CD4-positive, CD25-positive, alpha-beta regulatory T cell (primary cell): ENCODE measurements at regions not wholly inside any gene's neighbourhood (a gene's known extent, or its start where the extent isn't known, plus 50 kb on each side); places are given as distances from the start of the nearest gene placed in this dataset.

Source experiments
- ATAC-seq, 2 donors: fragments of 150-1000 bp; cut with Tn5 transposase; one replicate each; pipeline ENCODE4 v1.10.0; 2021; ENCODE audit warnings: low read depth in 2 of 2, moderate number of reproducible peaks in 2 of 2, moderate library complexity in 1 of 2
- DNase-seq, 3 donors: peaks; one replicate each; pipeline versions ENCODE4 v3.0.0 to v3.0.0-alpha.2; 2012 to 2022; ENCODE audit warnings: mixed read lengths in 1 of 3
- H3K27ac ChIP-seq: one replicate; pipeline ENCODE4 v1.7.0; 2013; ENCODE audit warnings: mild to moderate bottlenecking, low read length; ENCODE audit not compliant: insufficient read depth, poor library complexity, severe bottlenecking
- H3K27me3 ChIP-seq: one replicate; pipeline ENCODE4 v1.7.0; 2013; ENCODE audit warnings: low read length; ENCODE audit not compliant: control insufficient read depth, insufficient read depth
- H3K36me3 ChIP-seq: one replicate; pipeline ENCODE4 v1.7.0; 2013; ENCODE audit warnings: mild to moderate bottlenecking, low read length, moderate library complexity; ENCODE audit not compliant: control insufficient read depth, insufficient read depth
- H3K4me1 ChIP-seq: 2 replicates; pipeline ENCODE4 v1.7.0; 2013; ENCODE audit warnings: mild to moderate bottlenecking, low read length; ENCODE audit not compliant: insufficient read depth, control insufficient read depth, poor library complexity, severe bottlenecking
- H3K4me3 ChIP-seq: one replicate; pipeline ENCODE4 v1.7.0; 2013; ENCODE audit warnings: low read depth, mild to moderate bottlenecking, low read length, moderate library complexity
- H3K9me3 ChIP-seq, 2 experiments: 1 replicate in 1 of 2; 2 replicates in 1 of 2; pipeline ENCODE4 v1.7.0; 2013; ENCODE audit warnings: low read length in 2 of 2, mild to moderate bottlenecking in 1 of 2, moderate library complexity in 1 of 2; ENCODE audit not compliant: control insufficient read depth in 2 of 2
- H3K27ac Mint-ChIP-seq, 3 donors: one replicate each; pipeline ENCODE4 v1.8.0; 2020 to 2022; ENCODE audit warnings: mild to moderate bottlenecking in 3 of 3, mixed read lengths in 3 of 3, moderate library complexity in 2 of 3
- H3K27me3 Mint-ChIP-seq: one replicate; pipeline ENCODE4 v1.8.0; 2022; ENCODE audit warnings: mild to moderate bottlenecking, mixed read lengths
- H3K36me3 Mint-ChIP-seq: one replicate; pipeline ENCODE4 v1.8.0; 2020; ENCODE audit warnings: mixed read lengths
- H3K4me1 Mint-ChIP-seq, 4 donors: one replicate each; pipeline ENCODE4 v1.8.0; 2020 to 2022; ENCODE audit warnings: mixed read lengths in 4 of 4, mild to moderate bottlenecking in 1 of 4
- H3K4me3 Mint-ChIP-seq, 4 donors: one replicate each; pipeline ENCODE4 v1.8.0; 2020 to 2022; ENCODE audit warnings: mild to moderate bottlenecking in 4 of 4, mixed read lengths in 4 of 4, moderate library complexity in 3 of 4
- H3K9me3 Mint-ChIP-seq, 7 donors: one replicate each; pipeline ENCODE4 v1.8.0; 2020 to 2022; ENCODE audit warnings: mixed read lengths in 7 of 7, mild to moderate bottlenecking in 3 of 7, moderate library complexity in 2 of 7

DNA sequence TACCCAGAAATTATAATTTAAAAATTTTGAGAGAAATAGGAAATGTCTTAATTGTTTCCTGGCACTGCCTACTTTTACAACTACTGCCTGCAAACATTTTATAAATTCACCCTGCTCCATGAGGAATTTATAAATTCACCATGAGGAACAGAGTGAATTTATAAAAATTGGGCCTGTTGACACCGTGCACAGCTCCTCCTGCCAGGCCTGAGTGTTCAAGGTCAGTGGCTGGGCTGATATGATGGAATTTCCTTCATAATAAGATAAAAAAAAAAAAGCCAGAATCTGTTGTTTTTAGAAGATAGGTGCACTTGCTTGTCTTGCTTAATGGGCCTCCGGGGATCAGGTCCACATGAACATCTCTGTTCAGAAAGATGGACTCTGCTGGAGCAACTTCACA is 151.7 kb upstream of the RASGEF1B start:
- Mint-ChIP-seq H3K36me3 (no peaks in the 10 kb centered on the region), H3K4me1 (peaks cover 0 to 2% (median 0%) of the 10 kb centered on the region in 4 donors), H3K27me3 (peaks cover 9% of the 10 kb centered on the region), H3K4me3 (no peak overlapping the region), H3K27ac (no peak overlapping the region), H3K9me3 (peaks cover 0 to 4% (median 0%) of the 10 kb centered on the region in 7 donors)
- no peak for ATAC-seq
- no peak overlapping the region for H3K4me3 ChIP-seq
- DNase-seq: no peak
- no peaks in the 10 kb centered on the region for H3K27me3 ChIP-seq
- no peaks in the 10 kb centered on the region for H3K9me3 ChIP-seq
- no peaks in the 10 kb centered on the region for H3K36me3 ChIP-seq
- H3K4me1 ChIP-seq: no peaks in the 10 kb centered on the region
- H3K27ac ChIP-seq: no peak overlapping the region

DNA sequence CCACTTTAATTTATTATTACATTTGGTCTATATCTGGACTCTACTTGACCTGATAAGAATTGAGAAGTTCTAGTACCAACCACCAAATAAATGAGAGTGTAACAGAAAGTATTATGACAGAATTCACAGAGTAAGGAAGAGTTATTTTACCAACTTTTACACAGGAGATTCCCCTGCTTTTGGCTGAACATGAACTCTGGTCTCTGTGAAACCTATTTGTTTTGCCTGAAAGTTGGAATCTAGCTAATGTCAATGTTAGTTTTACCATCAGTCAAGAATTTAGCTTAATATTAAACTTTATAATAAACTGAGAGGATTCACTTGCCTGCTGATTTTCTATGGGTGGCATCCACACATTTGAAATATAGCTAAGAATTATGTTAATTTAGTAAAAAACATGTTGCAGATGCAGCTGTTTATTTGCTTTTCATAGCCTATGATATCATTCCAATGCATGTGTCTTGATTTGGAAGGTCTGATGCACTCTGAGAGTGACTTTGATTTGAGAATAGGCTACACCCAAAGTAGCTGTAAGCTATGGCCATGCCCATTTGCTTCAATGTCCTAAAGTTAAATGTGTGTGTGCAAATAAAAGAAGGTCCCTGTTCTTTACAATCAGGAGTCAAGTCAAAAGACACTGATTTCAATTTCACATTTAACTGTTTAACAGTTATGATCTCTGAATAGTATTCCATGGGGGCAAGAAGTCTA is 150.9 kb upstream of the RASGEF1B start:
- H3K4me1 ChIP-seq: no peaks in the 10 kb centered on the region
- ATAC-seq (no peak), DNase-seq (no peak)
- no peak overlapping the region for H3K4me3 ChIP-seq
- H3K27ac ChIP-seq: no peak overlapping the region
- Mint-ChIP-seq H3K4me1 (peaks cover 0 to 2% (median 0%) of the 10 kb centered on the region in 4 donors), H3K9me3 (peaks cover 0 to 4% (median 0%) of the 10 kb centered on the region in 7 donors), H3K36me3 (no peaks in the 10 kb centered on the region), H3K27me3 (peaks cover 6% of the 10 kb centered on the region), H3K27ac (no peak overlapping the region), H3K4me3 (no peak overlapping the region)
- H3K27me3 ChIP-seq: no peaks in the 10 kb centered on the region
- no peaks in the 10 kb centered on the region for H3K9me3 ChIP-seq
- H3K36me3 ChIP-seq: no peaks in the 10 kb centered on the region

DNA sequence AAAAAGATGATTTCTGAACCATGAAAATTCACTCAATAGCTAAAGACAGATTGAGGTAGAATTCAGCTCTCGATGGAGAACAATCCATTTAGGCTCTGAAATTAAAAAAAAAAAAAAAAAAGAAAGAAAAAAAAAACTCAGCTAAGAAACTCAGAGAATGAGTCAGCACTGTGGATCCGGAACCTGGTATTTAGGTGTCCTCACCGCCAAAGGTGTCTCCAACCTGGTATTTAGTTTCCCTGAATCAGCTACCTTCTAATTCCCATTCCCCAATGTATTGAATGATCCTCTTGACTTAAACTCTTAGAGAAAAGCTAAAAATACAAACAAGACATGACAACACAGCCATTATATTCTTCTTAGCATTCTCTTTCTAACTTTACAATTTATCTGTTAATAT is 150.3 kb upstream of the RASGEF1B start:
- H3K4me1 ChIP-seq: no peaks in the 10 kb centered on the region
- Mint-ChIP-seq H3K27me3 (peaks cover 6% of the 10 kb centered on the region), H3K4me1 (peaks cover 0 to 2% (median under 1%) of the 10 kb centered on the region in 4 donors), H3K9me3 (peaks cover 0 to 4% (median 0%) of the 10 kb centered on the region in 7 donors), H3K27ac (no peak overlapping the region), H3K36me3 (no peaks in the 10 kb centered on the region), H3K4me3 (no peak overlapping the region)
- no peaks in the 10 kb centered on the region for H3K36me3 ChIP-seq
- DNase-seq: no peak
- H3K27ac ChIP-seq: no peak overlapping the region
- H3K27me3 ChIP-seq: no peaks in the 10 kb centered on the region
- no peak overlapping the region for H3K4me3 ChIP-seq
- H3K9me3 ChIP-seq: no peaks in the 10 kb centered on the region
- no peak for ATAC-seq

DNA sequence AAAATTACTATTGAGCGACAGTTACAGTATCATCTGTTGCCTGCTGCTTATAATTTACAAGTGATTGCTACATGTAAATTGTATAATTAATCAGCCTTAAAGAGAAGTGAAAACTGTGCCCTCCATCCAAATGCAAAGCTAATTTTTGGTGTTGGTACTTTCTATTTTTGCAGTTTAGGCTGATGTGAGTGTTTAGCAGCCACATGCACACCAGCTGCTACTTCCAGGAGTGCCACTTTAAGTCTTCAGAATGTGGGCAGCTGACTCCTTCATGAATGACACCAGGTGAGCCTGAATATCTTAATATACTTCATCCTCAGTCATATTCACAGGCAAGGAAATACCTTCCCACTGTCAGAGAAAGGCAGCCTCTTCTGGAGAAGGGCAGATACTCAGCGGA is 149.8 kb upstream of the RASGEF1B start:
- Mint-ChIP-seq H3K9me3 (peaks cover 0 to 4% (median 0%) of the 10 kb centered on the region in 7 donors), H3K27me3 (peaks cover 6% of the 10 kb centered on the region), H3K27ac (no peak overlapping the region), H3K4me3 (no peak overlapping the region), H3K4me1 (peaks cover 0 to 2% (median under 1%) of the 10 kb centered on the region in 4 donors), H3K36me3 (no peaks in the 10 kb centered on the region)
- Histone ChIP-seq H3K4me1 (no peaks in the 10 kb centered on the region), H3K36me3 (no peaks in the 10 kb centered on the region), H3K27ac (no peak overlapping the region), H3K27me3 (no peaks in the 10 kb centered on the region), H3K9me3 (no peaks in the 10 kb centered on the region), H3K4me3 (no peak overlapping the region)
- ATAC-seq (no peak), DNase-seq (no peak)

DNA sequence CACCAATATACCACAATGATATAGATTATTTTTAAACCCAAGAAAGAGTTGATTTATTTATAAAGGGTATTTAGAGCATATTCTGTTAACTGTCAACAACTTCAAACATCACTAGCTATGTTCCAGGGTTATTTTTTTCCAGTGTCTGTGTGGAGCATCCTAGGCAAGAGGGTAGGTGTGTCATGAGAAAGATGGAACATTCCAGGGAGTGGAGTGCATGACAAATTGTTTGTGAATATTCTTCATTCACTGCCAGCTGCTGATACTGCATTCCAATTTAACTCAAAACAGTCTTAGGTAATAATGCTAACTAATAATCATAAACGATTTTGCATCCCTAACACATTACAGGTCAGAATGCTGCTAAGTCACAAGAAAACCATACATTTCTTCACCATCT is 148.7 kb upstream of the RASGEF1B start:
- Histone ChIP-seq H3K27ac (no peak overlapping the region), H3K4me1 (no peaks in the 10 kb centered on the region), H3K4me3 (no peak overlapping the region), H3K9me3 (no peaks in the 10 kb centered on the region), H3K27me3 (no peaks in the 10 kb centered on the region), H3K36me3 (no peaks in the 10 kb centered on the region)
- ATAC-seq: no peak
- Mint-ChIP-seq H3K4me1 (peaks cover 0 to 2% (median under 1%) of the 10 kb centered on the region in 4 donors), H3K4me3 (no peak overlapping the region), H3K9me3 (peaks cover 0 to 4% (median 0%) of the 10 kb centered on the region in 7 donors), H3K36me3 (no peaks in the 10 kb centered on the region), H3K27me3 (peaks cover 6% of the 10 kb centered on the region), H3K27ac (no peak overlapping the region)
- no peak for DNase-seq

DNA sequence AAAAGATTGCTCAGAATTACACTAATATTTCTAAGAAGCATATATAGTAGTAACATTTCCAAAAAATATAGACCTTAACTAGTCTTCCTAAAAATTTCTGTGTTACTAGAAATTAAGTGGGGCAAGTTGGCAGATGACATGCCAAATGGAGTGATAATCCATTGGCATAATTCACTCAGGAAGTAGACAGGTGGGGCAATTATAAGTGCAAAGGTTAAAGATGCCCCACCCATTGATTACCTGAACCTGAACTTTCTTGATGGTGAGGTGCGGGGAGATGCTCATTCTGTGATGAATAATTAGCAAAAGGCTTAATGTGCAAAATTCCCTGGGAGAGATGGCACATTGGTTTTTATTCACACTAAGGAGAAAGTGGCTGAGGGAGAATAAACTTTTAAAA is 145.8 kb upstream of the RASGEF1B start:
- no peak for DNase-seq
- H3K4me3 ChIP-seq: no peak overlapping the region
- Mint-ChIP-seq H3K36me3 (no peaks in the 10 kb centered on the region), H3K27me3 (peaks cover 6% of the 10 kb centered on the region), H3K27ac (no peak overlapping the region), H3K9me3 (peaks cover 0 to 4% (median 0%) of the 10 kb centered on the region in 7 donors), H3K4me1 (peaks cover 0 to 2% (median 0%) of the 10 kb centered on the region in 4 donors), H3K4me3 (no peak overlapping the region)
- no peaks in the 10 kb centered on the region for H3K4me1 ChIP-seq
- H3K36me3 ChIP-seq: no peaks in the 10 kb centered on the region
- H3K9me3 ChIP-seq: no peaks in the 10 kb centered on the region
- no peak overlapping the region for H3K27ac ChIP-seq
- no peaks in the 10 kb centered on the region for H3K27me3 ChIP-seq
- no peak for ATAC-seq

DNA sequence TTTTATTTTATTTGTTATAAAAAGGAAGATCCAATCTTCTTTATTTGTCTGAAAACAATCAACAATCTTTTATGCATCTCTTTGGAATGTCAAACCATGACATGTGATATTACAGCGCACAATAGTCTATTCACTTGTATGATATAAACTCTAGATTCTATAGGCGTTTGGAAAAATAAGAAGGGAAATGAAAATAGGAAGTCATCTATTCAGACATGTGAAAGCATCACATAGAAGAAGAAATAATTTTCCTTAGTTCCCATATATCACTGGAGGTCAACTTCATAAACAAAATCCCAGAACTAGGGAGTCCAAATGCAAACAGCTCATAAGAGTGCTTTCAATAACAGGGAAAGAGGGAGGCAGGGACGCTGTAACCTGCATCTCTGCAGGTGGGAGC is 139.5 kb upstream of the RASGEF1B start:
- DNase-seq (no peak), ATAC-seq (no peak)
- Mint-ChIP-seq H3K36me3 (no peaks in the 10 kb centered on the region), H3K9me3 (peaks cover 0 to 3% (median 0%) of the 10 kb centered on the region in 7 donors), H3K27ac (no peak overlapping the region), H3K4me3 (no peak overlapping the region), H3K27me3 (no peaks in the 10 kb centered on the region), H3K4me1 (peaks cover 0 to 4% (median 0%) of the 10 kb centered on the region in 4 donors)
- Histone ChIP-seq H3K4me1 (no peaks in the 10 kb centered on the region), H3K27me3 (peaks cover 3% of the 10 kb centered on the region), H3K36me3 (no peaks in the 10 kb centered on the region), H3K27ac (no peak overlapping the region), H3K4me3 (no peak overlapping the region), H3K9me3 (no peaks in the 10 kb centered on the region)

DNA sequence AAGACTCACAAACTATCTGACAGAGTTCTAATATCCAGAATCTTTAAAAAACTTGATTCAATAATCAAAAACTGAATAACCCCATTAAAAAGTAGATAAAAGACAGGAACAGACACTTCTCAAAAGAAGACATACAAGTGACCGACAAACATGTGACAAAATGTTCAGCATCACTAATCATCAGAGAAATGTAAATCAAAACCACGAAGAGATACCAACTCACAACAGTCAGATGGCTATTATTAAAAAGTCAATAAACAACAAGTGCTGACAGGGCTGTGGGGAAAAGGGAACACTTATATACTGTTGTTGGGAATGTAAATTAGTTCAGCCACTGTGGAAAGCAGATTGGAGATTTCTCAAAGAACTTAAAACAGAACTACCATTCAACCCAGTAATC is 138.1 kb upstream of the RASGEF1B start:
- Histone ChIP-seq H3K27ac (no peak overlapping the region), H3K27me3 (peaks cover 3% of the 10 kb centered on the region), H3K4me3 (no peak overlapping the region), H3K4me1 (no peaks in the 10 kb centered on the region), H3K9me3 (no peaks in the 10 kb centered on the region), H3K36me3 (no peaks in the 10 kb centered on the region)
- DNase-seq (no peak), ATAC-seq (no peak)
- Mint-ChIP-seq H3K36me3 (no peaks in the 10 kb centered on the region), H3K4me3 (no peak overlapping the region), H3K9me3 (peaks cover 0 to 3% (median 0%) of the 10 kb centered on the region in 7 donors), H3K27ac (no peak overlapping the region), H3K4me1 (peaks cover 0 to 4% (median 0%) of the 10 kb centered on the region in 4 donors), H3K27me3 (no peaks in the 10 kb centered on the region)
